PC-3 (cell line): ENCODE measurements at regions not wholly inside any gene's neighbourhood (a gene's known extent, or its start where the extent isn't known, plus 50 kb on each side); places are given as distances from the start of the nearest gene placed in this dataset.

Experiments
- ATAC-seq: fragments of 200-7000 bp; cut with Tn5 transposase; 2 replicates; pipeline ENCODE4 v1.9.1; 2020; ENCODE audit warnings: mild to moderate bottlenecking, moderate library complexity
- BruUV-seq: library from RNA; stranded (reverse); fragments of 400-500 nt; replicated peaks from 2 replicates; lab custom pipeline; 2021; lab: Mats Ljungman, UMichigan
- CTCF ChIA-PET: fragments of 300-600 bp; sonication (Branson Sonifier 250); formaldehyde crosslinking; loops from one replicate; lab custom pipeline; 2022; ENCODE audit warnings: antibody characterized with exemption; lab: Charles Lee
- POLR2A ChIA-PET: fragments of 300-600 bp; sonication (Branson Sonifier 250); formaldehyde crosslinking; loops from one replicate; lab custom pipeline; 2022; ENCODE audit warnings: antibody characterized with exemption; ENCODE audit not compliant: unreplicated experiment; lab: Charles Lee
- DNase-seq: peaks from one replicate; pipeline ENCODE4 v3.0.0-alpha.2; 2015
- H2AFZ ChIP-seq: fragments of 300-600 bp; sonication (generic); 2 replicates; pipeline ENCODE4 v1.6.0; 2016; ENCODE audit warnings: antibody characterized with exemption, low read length
- H3F3A ChIP-seq: fragments of 300-600 bp; sonication (generic); one replicate; pipeline ENCODE4 v1.6.0; 2017; ENCODE audit warnings: antibody characterized with exemption, low read length, control low read depth, mild to moderate bottlenecking; ENCODE audit not compliant: unreplicated experiment
- H3K27ac ChIP-seq: fragments of 300-600 bp; sonication (generic); 2 replicates; pipeline ENCODE4 v1.5.1; 2016; ENCODE audit warnings: mild to moderate bottlenecking, low read length
- H3K27me3 ChIP-seq: fragments of 300-600 bp; sonication (generic); 2 replicates; pipeline ENCODE4 v1.6.1; 2016; ENCODE audit warnings: low read length, mixed read lengths
- H3K36me3 ChIP-seq: fragments of 300-600 bp; sonication (generic); 2 replicates; pipeline ENCODE4 v1.6.1; 2016; ENCODE audit warnings: low read depth, mixed run types, low read length, mixed read lengths
- H3K4me1 ChIP-seq: fragments of 300-600 bp; sonication (generic); 2 replicates; pipeline ENCODE4 v1.5.1; 2016; ENCODE audit warnings: low read length; ENCODE audit not compliant: insufficient read depth
- H3K4me2 ChIP-seq: fragments of 300-600 bp; sonication (generic); 2 replicates; pipeline ENCODE4 v1.6.0; 2016; ENCODE audit warnings: low read length
- H3K4me3 ChIP-seq: fragments of 300-600 bp; sonication (generic); 2 replicates; pipeline ENCODE4 v1.5.1; 2016; ENCODE audit warnings: mild to moderate bottlenecking, low read length, mixed read lengths
- H3K79me2 ChIP-seq: fragments of 300-600 bp; sonication (generic); 2 replicates; pipeline ENCODE4 v1.6.1; 2017; ENCODE audit warnings: low read length, mixed read lengths
- H3K9ac ChIP-seq: fragments of 300-600 bp; sonication (generic); 2 replicates; pipeline ENCODE4 v1.6.0; 2016; ENCODE audit warnings: mild to moderate bottlenecking, low read length
- H3K9me2 ChIP-seq: fragments of 300-600 bp; sonication (generic); replicated peaks from 2 replicates; pipeline ENCODE4 v1.6.1; 2016; ENCODE audit warnings: mixed run types, low read length, mixed read lengths
- H3K9me3 ChIP-seq: fragments of 300-600 bp; sonication (generic); 2 replicates; pipeline ENCODE4 v1.6.1; 2016; ENCODE audit warnings: low read length, mixed read lengths
- H4K20me1 ChIP-seq: fragments of 300-600 bp; sonication (generic); 2 replicates; pipeline ENCODE4 v1.6.1; 2016; ENCODE audit warnings: low read length, mixed read lengths
- CTCF ChIP-seq: fragments of 300-600 bp; sonication (generic); conservative IDR thresholded peaks from 2 replicates; pipeline ENCODE4 v1.5.1; 2017; ENCODE audit warnings: antibody characterized with exemption, low read depth, mild to moderate bottlenecking, low read length
- EZH2 ChIP-seq: fragments of 300-600 bp; sonication (generic); IDR thresholded peaks from one replicate; pipeline ENCODE4 v1.6.1; 2017; ENCODE audit warnings: antibody characterized with exemption, mild to moderate bottlenecking, low read length; ENCODE audit not compliant: unreplicated experiment
- EZH2phosphoT487 ChIP-seq: fragments of 300-600 bp; sonication (generic); IDR thresholded peaks from 2 replicates; pipeline ENCODE4 v1.6.1; 2018; ENCODE audit warnings: mild to moderate bottlenecking, antibody characterized with exemption, low read length, borderline replicate concordance
- intact Hi-C: fragments of 100-400 bp; cut with micrococcal nuclease; formaldehyde crosslinking; loops from 2 replicates; pipeline ENCODE4 v1.9.0; 2023

- ChIA-PET POLR2A (no interaction called here), CTCF (no interaction called here)
- Histone ChIP-seq H3F3A (no peaks in the 10 kb centered on the region), H3K9ac (no peak overlapping the region), H3K79me2 (no peaks in the 10 kb centered on the region), H3K4me1 (no peaks in the 10 kb centered on the region), H3K27me3 (no peaks in the 10 kb centered on the region), H3K4me2 (no peak overlapping the region), H2AFZ (no peak overlapping the region), H3K4me3 (no peak overlapping the region), H4K20me1 (no peaks in the 10 kb centered on the region), H3K9me2 (no peaks in the 10 kb centered on the region), H3K36me3 (no peaks in the 10 kb centered on the region), H3K9me3 (no peaks in the 10 kb centered on the region), H3K27ac (no peak overlapping the region)
- BruUV-seq, result no TSS peak
- no peak for ATAC-seq
- no peak for DNase-seq
- TF ChIP-seq EZH2phosphoT487 (no peak), CTCF (no peak), EZH2 (no peak)
- intact Hi-C loops, result no loop called here
These were observed 396.9 kb downstream of the DLEU7 start for GRCh38 chr13:50446611-50447010.

GRCh38 chr13:50448535-50448998 lies 394.9 kb downstream of the DLEU7 start:
- ChIA-PET POLR2A (no interaction called here), CTCF (no interaction called here)
- Histone ChIP-seq H3F3A (no peaks in the 10 kb centered on the region), H3K4me3 (no peak overlapping the region), H3K9me2 (no peaks in the 10 kb centered on the region), H3K9ac (no peak overlapping the region), H3K27me3 (no peaks in the 10 kb centered on the region), H4K20me1 (no peaks in the 10 kb centered on the region), H3K4me2 (no peak overlapping the region), H3K79me2 (no peaks in the 10 kb centered on the region), H3K9me3 (no peaks in the 10 kb centered on the region), H3K36me3 (no peaks in the 10 kb centered on the region), H3K4me1 (no peaks in the 10 kb centered on the region), H3K27ac (no peak overlapping the region), H2AFZ (no peak overlapping the region)
- no TSS peak for BruUV-seq
- ATAC-seq, result no peak
- TF ChIP-seq EZH2phosphoT487 (no peak), EZH2 (no peak), CTCF (no peak)
- intact Hi-C loops, result no loop called here
- DNase-seq, result peak; percentile 8

- Histone ChIP-seq H3K4me1 (no peaks in the 10 kb centered on the region), H3K9me3 (no peaks in the 10 kb centered on the region), H2AFZ (no peak overlapping the region), H3K4me3 (no peak overlapping the region), H3K4me2 (no peak overlapping the region), H4K20me1 (no peaks in the 10 kb centered on the region), H3K9ac (no peak overlapping the region), H3K27ac (no peak overlapping the region), H3K27me3 (no peaks in the 10 kb centered on the region), H3K9me2 (no peaks in the 10 kb centered on the region), H3F3A (no peaks in the 10 kb centered on the region), H3K79me2 (no peaks in the 10 kb centered on the region), H3K36me3 (no peaks in the 10 kb centered on the region)
- POLR2A ChIA-PET, result no interaction called here
- no TSS peak for BruUV-seq
- no peak for ATAC-seq
- intact Hi-C loops, result no loop called here
- TF ChIP-seq EZH2 (no peak), EZH2phosphoT487 (no peak), CTCF (no peak)
- CTCF ChIA-PET, result no interaction called here
- DNase-seq, result no peak
These were observed 394.0 kb downstream of the DLEU7 start for GRCh38 chr13:50449465-50449864.
